Kidney (tissue), 13 donors: ENCODE measurements at regions not wholly inside any gene's neighbourhood (a gene's known extent, or its start where the extent isn't known, plus 50 kb on each side); places are given as distances from the start of the nearest gene placed in this dataset.

ENCODE experiments used
- DNase-seq, 5 donors: peaks; one replicate each; pipeline ENCODE4 v3.0.0-alpha.2; 2013 to 2020
- FAIRE-seq: peaks from 2 replicates; lab custom pipeline; 2012; peaks lifted over from hg19 to GRCh38; lab: Jason Lieb, UNC
- H3K27ac ChIP-seq, 2 donors: one replicate each; pipeline ENCODE4 v1.7.0; 2013; ENCODE audit warnings: low read depth in 2 of 2, low read length in 2 of 2, inconsistent platforms in 1 of 2
- H3K27me3 ChIP-seq: one replicate; pipeline ENCODE4 v1.7.1; 2013; ENCODE audit warnings: low read length, inconsistent platforms; ENCODE audit not compliant: control insufficient read depth, insufficient read depth
- H3K36me3 ChIP-seq, 3 donors: one replicate each; pipeline versions ENCODE4 v1.7.0 to v1.7.1; 2013; ENCODE audit warnings: low read length in 3 of 3, control low read depth in 1 of 3, inconsistent platforms in 1 of 3; ENCODE audit not compliant: insufficient read depth in 3 of 3, control insufficient read depth in 2 of 3
- H3K4me1 ChIP-seq, 3 donors: one replicate each; pipeline versions ENCODE4 v1.7.0 to v1.7.1; 2013; ENCODE audit warnings: low read length in 3 of 3, inconsistent platforms in 1 of 3, low read depth in 1 of 3; ENCODE audit not compliant: control insufficient read depth in 2 of 3, insufficient read depth in 2 of 3
- H3K4me3 ChIP-seq, 3 donors: one replicate each; pipeline versions ENCODE4 v1.7.0 to v1.8.1; 2013; ENCODE audit warnings: low read length in 3 of 3, control low read depth in 1 of 3, inconsistent platforms in 1 of 3
- H3K9ac ChIP-seq, 3 donors: one replicate each; pipeline versions ENCODE4 v1.7.0 to v1.7.1; 2013; ENCODE audit warnings: low read length in 3 of 3, control low read depth in 1 of 3, inconsistent platforms in 1 of 3
- H3K9me3 ChIP-seq, 3 donors: one replicate each; pipeline versions ENCODE4 v1.7.0 to v1.7.1; 2013; ENCODE audit warnings: low read length in 3 of 3, control low read depth in 1 of 3, inconsistent platforms in 1 of 3; ENCODE audit not compliant: control insufficient read depth in 2 of 3, insufficient read depth in 1 of 3
- intact Hi-C: fragments of 100-400 bp; cut with DNase I; formaldehyde crosslinking; loops from one replicate; pipeline ENCODE4 v1.11.1; 2022
- TF ChIP-seq, protein P1 (sequence below): IDR thresholded peaks from 3 replicates; pipeline ENCODE4 v1.5.1; 2012; ENCODE audit warnings: mild to moderate bottlenecking, moderate library complexity, borderline replicate concordance; ENCODE audit not compliant: insufficient read depth; ENCODE audit errors: extremely low read depth
- donor health status: control.
- donor health status: control.
- donor health status: control.
- donor health status: control.
- donor health status: control.
- donor health status: DM: yes; HTN: yes; CAD: no.
- donor health status: Normal renal cell carcinoma (clear cell type).

- no peaks in the 10 kb centered on the region for H3K9me3 ChIP-seq
- no peak for FAIRE-seq
Measured at GRCh38 chr16:51045794-51046193, 105.3 kb downstream of the SALL1 start.

DNA sequence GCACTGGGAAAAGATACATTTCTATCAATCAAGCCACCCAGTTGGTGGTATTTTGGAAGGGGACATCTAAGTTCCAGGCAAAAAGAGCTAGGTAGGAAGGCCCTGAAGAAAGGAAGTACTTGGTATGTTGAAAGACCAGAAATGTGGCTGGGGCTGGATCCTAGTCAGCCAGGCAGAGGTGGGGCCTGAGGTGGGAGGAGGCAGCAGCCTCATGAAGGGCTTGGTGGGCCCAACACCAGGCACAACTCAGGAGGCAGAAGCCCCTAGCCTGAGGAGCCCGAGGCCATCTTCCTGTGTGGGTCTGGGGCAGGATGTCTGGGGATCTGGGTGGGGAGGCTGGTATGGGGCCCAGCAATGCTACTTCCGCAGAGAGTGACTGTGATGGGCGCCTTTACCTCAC lies 105.9 kb downstream of the SALL1 start:
- TF ChIP-seq, protein P1, sequence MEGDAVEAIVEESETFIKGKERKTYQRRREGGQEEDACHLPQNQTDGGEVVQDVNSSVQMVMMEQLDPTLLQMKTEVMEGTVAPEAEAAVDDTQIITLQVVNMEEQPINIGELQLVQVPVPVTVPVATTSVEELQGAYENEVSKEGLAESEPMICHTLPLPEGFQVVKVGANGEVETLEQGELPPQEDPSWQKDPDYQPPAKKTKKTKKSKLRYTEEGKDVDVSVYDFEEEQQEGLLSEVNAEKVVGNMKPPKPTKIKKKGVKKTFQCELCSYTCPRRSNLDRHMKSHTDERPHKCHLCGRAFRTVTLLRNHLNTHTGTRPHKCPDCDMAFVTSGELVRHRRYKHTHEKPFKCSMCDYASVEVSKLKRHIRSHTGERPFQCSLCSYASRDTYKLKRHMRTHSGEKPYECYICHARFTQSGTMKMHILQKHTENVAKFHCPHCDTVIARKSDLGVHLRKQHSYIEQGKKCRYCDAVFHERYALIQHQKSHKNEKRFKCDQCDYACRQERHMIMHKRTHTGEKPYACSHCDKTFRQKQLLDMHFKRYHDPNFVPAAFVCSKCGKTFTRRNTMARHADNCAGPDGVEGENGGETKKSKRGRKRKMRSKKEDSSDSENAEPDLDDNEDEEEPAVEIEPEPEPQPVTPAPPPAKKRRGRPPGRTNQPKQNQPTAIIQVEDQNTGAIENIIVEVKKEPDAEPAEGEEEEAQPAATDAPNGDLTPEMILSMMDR, result no peak
- FAIRE-seq, result no peak
- peaks cover 0 to 4% (median 3%) of the 10 kb centered on the region in 3 donors for H3K4me1 ChIP-seq
- no peaks in the 10 kb centered on the region for H3K9me3 ChIP-seq
- no peak overlapping the region for H3K9ac ChIP-seq
- no peak overlapping the region for H3K27ac ChIP-seq
- DNase-seq, result no peak
- intact Hi-C loops, result no loop called here
- H3K4me3 ChIP-seq, result no peak overlapping the region
- no peaks in the 10 kb centered on the region for H3K36me3 ChIP-seq
- H3K27me3 ChIP-seq, result no peaks in the 10 kb centered on the region

More at GRCh38 chr16:51045794-51046193, 105.3 kb downstream of the SALL1 start:
- no peaks in the 10 kb centered on the region for H3K27me3 ChIP-seq
- DNase-seq, result no peak
- H3K4me3 ChIP-seq, result no peak overlapping the region
- peaks cover 0 to 10% (median 7%) of the 10 kb centered on the region in 3 donors for H3K4me1 ChIP-seq
- no peak overlapping the region for H3K9ac ChIP-seq
- TF ChIP-seq, protein P1, result no peak
- H3K27ac ChIP-seq, result no peak overlapping the region
- intact Hi-C loops, result no loop called here
- H3K36me3 ChIP-seq, result no peaks in the 10 kb centered on the region

DNA sequence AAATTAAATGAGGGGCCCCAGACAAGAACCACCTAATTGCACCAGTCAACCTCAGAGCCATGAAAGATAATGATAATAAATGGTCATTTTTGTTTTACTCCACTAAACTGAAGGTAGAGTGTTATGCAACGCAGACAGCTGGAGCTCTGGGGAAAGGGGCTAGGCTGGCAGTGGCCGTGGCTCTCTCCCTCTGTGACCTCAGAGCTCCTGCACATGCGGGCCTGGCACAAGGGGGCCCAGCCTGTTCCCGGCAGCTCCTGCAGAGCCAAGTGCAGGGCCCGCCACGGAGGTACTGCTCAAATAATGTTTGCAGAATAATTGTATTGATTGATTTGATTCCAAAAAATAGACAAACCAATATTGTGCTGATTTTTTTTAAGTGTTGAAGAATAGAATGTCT lies 109.5 kb downstream of the SALL1 start:
- TF ChIP-seq, protein P1, result no peak
- Histone ChIP-seq H3K27me3 (no peaks in the 10 kb centered on the region), H3K36me3 (no peaks in the 10 kb centered on the region), H3K4me3 (no peak overlapping the region), H3K9me3 (no peaks in the 10 kb centered on the region), H3K9ac (no peak overlapping the region), H3K4me1 (no peaks in the 10 kb centered on the region), H3K27ac (no peak overlapping the region)
- intact Hi-C loops, result no loop called here
- DNase-seq (no peak), FAIRE-seq (no peak)

- no peak overlapping the region for H3K27ac ChIP-seq
- no peak overlapping the region for H3K4me3 ChIP-seq
- intact Hi-C loops, result no loop called here
- H3K9ac ChIP-seq, result no peak overlapping the region
- no peaks in the 10 kb centered on the region for H3K4me1 ChIP-seq
- no peaks in the 10 kb centered on the region for H3K27me3 ChIP-seq
- DNase-seq (no peak), FAIRE-seq (no peak)
- TF ChIP-seq, protein P1, result no peak
- H3K36me3 ChIP-seq, result no peaks in the 10 kb centered on the region
- no peaks in the 10 kb centered on the region for H3K9me3 ChIP-seq
Measured at GRCh38 chr16:51040637-51041036, 110.4 kb downstream of the SALL1 start.
